Heart right ventricle (tissue), 16 donors: ENCODE measurements at regions not wholly inside any gene's neighbourhood (a gene's known extent, or its start where the extent isn't known, plus 50 kb on each side); places are given as distances from the start of the nearest gene placed in this dataset.

Source experiments
- ATAC-seq, 8 donors: fragments of 200-7000 bp; cut with Tn5 transposase; one replicate each; pipeline ENCODE4 v1.9.1; 2020; ENCODE audit warnings: mild to moderate bottlenecking in 8 of 8, moderate library complexity in 8 of 8, moderate number of reproducible peaks in 1 of 8
- DNase-seq, 2 donors: peaks; one replicate each; pipeline ENCODE4 v3.0.0-alpha.2; 2020
- H3K27ac ChIP-seq, 10 donors: fragments of 200-600 bp; sonication (generic) in 2 of 10; one replicate each; pipeline versions ENCODE4 v1.5.0 to v1.8.0; 2020 to 2022; ENCODE audit warnings: mild to moderate bottlenecking in 3 of 10
- H3K27me3 ChIP-seq, 7 donors: fragments of 200-600 bp; one replicate each; pipeline ENCODE4 v1.8.0; 2021 to 2022; ENCODE audit warnings: mild to moderate bottlenecking in 2 of 7
- H3K36me3 ChIP-seq, 9 donors: fragments of 200-600 bp; sonication (generic) in 1 of 9; one replicate each; pipeline versions ENCODE4 v1.5.0 to v1.8.0; 2020 to 2022; ENCODE audit warnings: mild to moderate bottlenecking in 2 of 9
- H3K4me1 ChIP-seq, 9 donors: fragments of 200-600 bp; sonication (generic) in 1 of 9; one replicate each; pipeline versions ENCODE4 v1.5.0 to v1.8.0; 2020 to 2022; ENCODE audit warnings: mild to moderate bottlenecking in 4 of 9
- H3K4me3 ChIP-seq, 10 donors: fragments of 200-600 bp; sonication (generic) in 2 of 10; one replicate each; pipeline versions ENCODE4 v1.5.0 to v1.8.0; 2020 to 2022; ENCODE audit warnings: mild to moderate bottlenecking in 7 of 10, moderate library complexity in 2 of 10
- H3K9me3 ChIP-seq, 11 donors: fragments of 200-600 bp in 10 of 11; sonication (generic) in 2 of 11; one replicate each; pipeline versions ENCODE4 v1.5.0 to v1.8.0; 2013 to 2022; ENCODE audit warnings: mild to moderate bottlenecking in 2 of 11, control low read depth in 1 of 11, moderate library complexity in 1 of 11
- CTCF ChIP-seq, 9 donors: fragments of 200-600 bp; sonication (generic) in 2 of 9; IDR thresholded peaks; one replicate each; pipeline versions ENCODE4 v1.5.0 to v1.8.0; 2021 to 2022; ENCODE audit warnings: antibody characterized with exemption in 9 of 9, mild to moderate bottlenecking in 5 of 9, moderate library complexity in 1 of 9
- WGBS, 2 donors: extraction: QIAGEN DNeasy Blood & Tissue Kit; methylation state at CpG; one replicate each; pipeline ENCODE4 v1.1.7; 2013; ENCODE audit warnings: inconsistent platforms in 1 of 2; 5-methylcytosine and 5-hydroxymethylcytosine counted together
- intact Hi-C, 10 donors: fragments of 100-400 bp; cut with DNase I; formaldehyde crosslinking; loops; one replicate each; pipeline versions ENCODE4 v1.11.1 to v1.14.2; 2022
- donor health status: Arrhythmogenic right ventricular cardiomyopathy.
- donor health status: ischemic (EF 13 %, LVEDD 7.1; RV severe dilation, severe dysfunction).
- donor health status: healthy with polysubstance abuse.
- donor health status: DM: no; HTN: yes; CAD: no.
- donor health status: DM: no; HTN: no; CAD: no.
- donor health status: ischemic (EF 25% LVEDD 6.9; RV normal size, moderate dysfunction).
- donor health status: ischemic (EF 25% LVEDD 5.7; RV mildly dilated, moderate dysfunction).
- donor health status: healthy.
- donor health status: DM: yes; HTN: yes; CAD: no.
- donor health status: Ischemic cardiomyopathy.
- donor health status: ischemic (EF 35%, LVEDD 5.7; RV mildly dilated, moderate dysfunction).
- donor health status: nonischemic (EF 11% LVEDD 7.7; RV severe dilation, severe dysfunction).
- donor health status: DM: yes; HTN: yes; CAD: no.
- donor health status: PGD.
- donor health status: ischemic (EF 29% LVEDD 5.4; RV normal size, mild dysfunction).
- donor health status: nonischemic (EF 23%, LVEDD 6.1; RV moderate dilation, normal function).

- TF ChIP-seq CTCF (IDR thresholded peaks at IDR 0.05): no peak
- H3K36me3 ChIP-seq: no peaks in the 10 kb centered on the region
- ATAC-seq: no peak
- no peak overlapping the region for H3K27ac ChIP-seq
- WGBS, 2 donors: 60 to 63% methylated on average over 2 of the region's 2 CpGs
- intact Hi-C loops: no loop called here
- no peak for DNase-seq
- no peaks in the 10 kb centered on the region for H3K4me1 ChIP-seq
- H3K27me3 ChIP-seq: no peaks in the 10 kb centered on the region
- no peak overlapping the region for H3K4me3 ChIP-seq
- H3K9me3 ChIP-seq: peaks cover 0 to 19% (median 0%) of the 10 kb centered on the region in 11 donors
These were observed 400.2 kb upstream of the GRIA3 start for GRCh38 chrX:122783918-122784317.

GRCh38 chrX:122787231-122787630 is 396.8 kb upstream of the GRIA3 start:
- no peak for DNase-seq
- Histone ChIP-seq H3K27ac (no peak overlapping the region), H3K4me1 (no peaks in the 10 kb centered on the region), H3K9me3 (peaks cover 0 to 19% (median 0%) of the 10 kb centered on the region in 11 donors), H3K4me3 (no peak overlapping the region), H3K36me3 (no peaks in the 10 kb centered on the region), H3K27me3 (no peaks in the 10 kb centered on the region)
- ATAC-seq: no peak
- no peak for TF ChIP-seq CTCF (IDR thresholded peaks at IDR 0.05)
- intact Hi-C loops: no loop called here
- 66 to 68% methylated on average over 3 of the region's 3 CpGs for WGBS, 2 donors

GRCh38 chrX:122788216-122788615 is 395.9 kb upstream of the GRIA3 start:
- DNase-seq: no peak
- no peak for ATAC-seq
- H3K36me3 ChIP-seq: no peaks in the 10 kb centered on the region
- 80 to 93% methylated on average over 2 of the region's 2 CpGs for WGBS, 2 donors
- intact Hi-C loops: no loop called here
- H3K4me3 ChIP-seq: no peak overlapping the region
- no peaks in the 10 kb centered on the region for H3K27me3 ChIP-seq
- no peaks in the 10 kb centered on the region for H3K4me1 ChIP-seq
- no peak overlapping the region for H3K27ac ChIP-seq
- H3K9me3 ChIP-seq: peaks cover 0 to 19% (median 0%) of the 10 kb centered on the region in 11 donors
- no peak for TF ChIP-seq CTCF (IDR thresholded peaks at IDR 0.05)

GRCh38 chrX:122790376-122791095 is 393.5 kb upstream of the GRIA3 start:
- H3K27ac ChIP-seq: no peak overlapping the region
- H3K9me3 ChIP-seq: peaks cover 0 to 9% (median 0%) of the 10 kb centered on the region in 11 donors
- WGBS, 2 donors: 56 to 63% methylated on average over 3 of the region's 3 CpGs
- DNase-seq (no peak), ATAC-seq (no peak)
- intact Hi-C loops: no loop called here
- H3K36me3 ChIP-seq: no peaks in the 10 kb centered on the region
- H3K4me1 ChIP-seq: no peaks in the 10 kb centered on the region
- no peak overlapping the region for H3K4me3 ChIP-seq
- no peaks in the 10 kb centered on the region for H3K27me3 ChIP-seq
- TF ChIP-seq CTCF (IDR thresholded peaks at IDR 0.05): no peak
